Liver (tissue), 3 donors: ENCODE measurements at regions not wholly inside any gene's neighbourhood (a gene's known extent, or its start where the extent isn't known, plus 50 kb on each side); places are given as distances from the start of the nearest gene placed in this dataset.

Experiments used
- ATF3 ChIP-seq: IDR thresholded peaks from 2 replicates; pipeline ENCODE4 v1.6.1; 2016; ENCODE audit warnings: antibody characterized with exemption
- CTCF ChIP-seq: fragments of 150-350 bp; IDR thresholded peaks from 2 replicates; pipeline ENCODE4 v1.5.1; 2017; ENCODE audit warnings: improper control_type of control experiment, low read depth, low read length; ENCODE audit not compliant: missing input control
- JUND ChIP-seq, 2 donors: IDR thresholded peaks; 2 replicates each; pipeline ENCODE4 v1.6.1; 2016; ENCODE audit warnings: antibody characterized with exemption in 2 of 2
- MAX ChIP-seq: IDR thresholded peaks from 2 replicates; pipeline ENCODE4 v1.6.1; 2016; ENCODE audit warnings: antibody characterized with exemption
- RAD21 ChIP-seq, 2 donors: IDR thresholded peaks; 2 replicates each; pipeline ENCODE4 v1.6.1; 2016; ENCODE audit warnings: antibody characterized with exemption in 2 of 2, mild to moderate bottlenecking in 2 of 2
- YY1 ChIP-seq: IDR thresholded peaks from 2 replicates; pipeline ENCODE4 v1.6.1; 2016; ENCODE audit warnings: antibody characterized with exemption, mild to moderate bottlenecking
- ZBTB33 ChIP-seq: IDR thresholded peaks from 2 replicates; pipeline ENCODE4 v1.6.1; 2016; ENCODE audit warnings: antibody characterized with exemption
- donor health status: healthy.
- donor health status: healthy.

- no peak for TF ChIP-seq CTCF
- no peak for TF ChIP-seq MAX
- TF ChIP-seq RAD21 (IDR thresholded peaks at IDR 0.05) = no peak
- TF ChIP-seq ATF3 = no peak
- no peak for TF ChIP-seq JUND (IDR thresholded peaks at IDR 0.05)
- TF ChIP-seq YY1 = no peak
- TF ChIP-seq ZBTB33 = no peak
These were observed 436.4 kb upstream of the PCDH15 start for GRCh38 chr10:55237462-55237861.
